A549 (cell line): ENCODE measurements at regions not wholly inside any gene's neighbourhood (a gene's known extent, or its start where the extent isn't known, plus 50 kb on each side); places are given as distances from the start of the nearest gene placed in this dataset.

Experiments used
- ATAC-seq, 2 experiments: fragments of 200-7000 bp in 1 of 2; fragments of >200 bp in 1 of 2; cut with Nextera tagmentation in 1 of 2; cut with Tn5 transposase in 1 of 2; 3 replicates each; pipeline versions ENCODE4 v1.8.0 to v1.9.1; 2018 to 2020; ENCODE audit warnings: mild to moderate bottlenecking in 1 of 2, moderate library complexity in 1 of 2
- CTCF ChIA-PET: fragments of 300-600 bp; sonication (Branson Sonifier 250); formaldehyde crosslinking; extraction: SDS; loops from one replicate; lab custom pipeline; 2021; ENCODE audit warnings: antibody characterized with exemption, inconsistent platforms; lab: Yijun Ruan, JAX
- POLR2A ChIA-PET: fragments of 350-600 bp; formaldehyde crosslinking; extraction: SDS; loops from one replicate; lab custom pipeline; 2021; ENCODE audit warnings: antibody characterized with exemption, inconsistent platforms; lab: Yijun Ruan, JAX
- DNase-seq, 2 experiments: peaks; one replicate each; pipeline versions ENCODE4 v3.0.0 to v3.0.0-alpha.2; 2011 to 2016; ENCODE audit warnings: low read depth in 1 of 2, low spot score in 1 of 2
- FAIRE-seq: peaks from 2 replicates; lab custom pipeline; 2011; peaks lifted over from hg19 to GRCh38; lab: Jason Lieb, UNC
- H3K27ac ChIP-seq, 2 experiments: fragments of >200 bp; sonication (Bioruptor Twin); formaldehyde crosslinking; 3 replicates each; pipeline ENCODE4 v1.5.1; 2016 to 2017
- H3K4me1 ChIP-seq: fragments of >200 bp; sonication (Bioruptor Twin); formaldehyde crosslinking; 3 replicates; pipeline ENCODE4 v1.6.1; 2016
- H3K4me2 ChIP-seq: fragments of >200 bp; sonication (Bioruptor Twin); formaldehyde crosslinking; 3 replicates; pipeline ENCODE4 v1.6.1; 2016
- H3K4me3 ChIP-seq: fragments of >200 bp; sonication (Bioruptor Twin); formaldehyde crosslinking; 3 replicates; pipeline ENCODE4 v1.5.1; 2016
- H3K9me3 ChIP-seq: fragments of >200 bp; sonication (Bioruptor Twin); formaldehyde crosslinking; 3 replicates; pipeline ENCODE4 v1.6.1; 2016
- BCL3 ChIP-seq: fragments of >200 bp; sonication (Bioruptor Twin); formaldehyde crosslinking; IDR thresholded peaks from 3 replicates; pipeline ENCODE4 v1.6.1; 2016
- CBX2 ChIP-seq: fragments of 200-600 bp; sonication (generic); IDR thresholded peaks from 2 replicates; pipeline ENCODE4 v1.6.1; 2016; ENCODE audit warnings: low read depth, mild to moderate bottlenecking, borderline replicate concordance
- CEBPB ChIP-seq, 2 experiments: fragments of >200 bp in 1 of 2; sonication (Bioruptor Twin) in 1 of 2; formaldehyde crosslinking in 1 of 2; IDR thresholded peaks; 2 replicates each; pipeline ENCODE4 v1.6.1; 2012 to 2016
- CHD2 ChIP-seq: fragments of 150-350 bp; IDR thresholded peaks from 2 replicates; pipeline ENCODE4 v1.6.1; 2014; ENCODE audit warnings: low read length; ENCODE audit not compliant: partially characterized antibody
- CHD4 ChIP-seq: fragments of 200-600 bp; sonication (generic); IDR thresholded peaks from 2 replicates; pipeline ENCODE4 v1.6.1; 2016; ENCODE audit warnings: antibody characterized with exemption, mild to moderate bottlenecking, borderline replicate concordance
- EHF ChIP-seq: fragments of 250-450 bp; sonication (Bioruptor Pico); IDR thresholded peaks from 2 replicates; pipeline ENCODE4 v1.5.0; 2020; ENCODE audit warnings: mild to moderate bottlenecking
- ESRRA ChIP-seq: fragments of 150-350 bp; IDR thresholded peaks from 2 replicates; pipeline ENCODE4 v1.6.1; 2014; ENCODE audit warnings: mild to moderate bottlenecking, low read length, borderline replicate concordance
- FOSB ChIP-seq: fragments of 250-450 bp; sonication (Bioruptor Pico); IDR thresholded peaks from 2 replicates; pipeline ENCODE4 v1.5.0; 2020; ENCODE audit warnings: mild to moderate bottlenecking, moderate library complexity
- FOSL2 ChIP-seq, 2 experiments: fragments of 450-650 bp in 1 of 2; fragments of >200 bp in 1 of 2; sonication (Bioruptor Twin) in 1 of 2; formaldehyde crosslinking; IDR thresholded peaks; 2 replicates each; pipeline versions ENCODE4 v1.5.0 to v1.6.1; 2016 to 2020; ENCODE audit warnings: mild to moderate bottlenecking in 1 of 2, moderate library complexity in 1 of 2
- GATA3 ChIP-seq: IDR thresholded peaks from 2 replicates; pipeline ENCODE4 v1.6.1; 2012; ENCODE audit warnings: borderline replicate concordance
- HDAC2 ChIP-seq: fragments of 200-600 bp; sonication (generic); IDR thresholded peaks from 2 replicates; pipeline ENCODE4 v1.6.1; 2016
- HMGXB4 ChIP-seq: fragments of 250-450 bp; sonication (Bioruptor Pico); IDR thresholded peaks from 2 replicates; pipeline ENCODE4 v1.5.0; 2021; ENCODE audit warnings: mild to moderate bottlenecking, moderate library complexity, borderline replicate concordance
- HOXA7 ChIP-seq: fragments of 250-450 bp; sonication (Bioruptor Pico); IDR thresholded peaks from 2 replicates; pipeline ENCODE4 v1.5.0; 2020; ENCODE audit warnings: mild to moderate bottlenecking, moderate library complexity
- HOXB13 ChIP-seq: fragments of 250-450 bp; sonication (Bioruptor Pico); IDR thresholded peaks from 2 replicates; pipeline ENCODE4 v1.5.0; 2020; ENCODE audit warnings: low read depth, mild to moderate bottlenecking, moderate library complexity
- JUN ChIP-seq, 2 experiments: fragments of >200 bp; sonication (Bioruptor Twin); formaldehyde crosslinking; IDR thresholded peaks; 2 replicates in 1 of 2; 3 replicates in 1 of 2; pipeline ENCODE4 v1.6.1; 2016 to 2017
- KDM5A ChIP-seq: fragments of 200-600 bp; sonication (generic); IDR thresholded peaks from 2 replicates; pipeline ENCODE4 v1.6.1; 2016; ENCODE audit warnings: antibody characterized with exemption, mild to moderate bottlenecking
- MAFK ChIP-seq: fragments of 450-650 bp; IDR thresholded peaks from 2 replicates; pipeline ENCODE4 v1.6.1; 2014; ENCODE audit not compliant: partially characterized antibody
- NR3C1 ChIP-seq: fragments of >200 bp; sonication (Bioruptor Twin); formaldehyde crosslinking; IDR thresholded peaks from 3 replicates; pipeline ENCODE4 v1.6.1; 2017
- POLR2AphosphoS2 ChIP-seq: conservative IDR thresholded peaks from 2 replicates; pipeline ENCODE4 v1.6.1; 2012; ENCODE audit warnings: low read length, improper control_type of control experiment, inconsistent platforms
- RAD21 ChIP-seq, 2 experiments: fragments of >200 bp in 1 of 2; sonication (Bioruptor Twin) in 1 of 2; formaldehyde crosslinking in 1 of 2; IDR thresholded peaks in 1 of 2; conservative IDR thresholded peaks in 1 of 2; 2 replicates in 1 of 2; 3 replicates in 1 of 2; pipeline ENCODE4 v1.6.1; 2012 to 2018; ENCODE audit warnings: inconsistent platforms in 1 of 2
- REST ChIP-seq: fragments of 200-600 bp; sonication (generic); IDR thresholded peaks from 2 replicates; pipeline ENCODE4 v1.6.1; 2016; ENCODE audit warnings: antibody characterized with exemption, mild to moderate bottlenecking, moderate library complexity
- TFCP2L1 ChIP-seq: fragments of 250-450 bp; sonication (Bioruptor Pico); IDR thresholded peaks from 2 replicates; pipeline ENCODE4 v1.5.0; 2021; ENCODE audit warnings: mild to moderate bottlenecking
- TP53 ChIP-seq: fragments of 250-450 bp; sonication (Bioruptor Pico); IDR thresholded peaks from 2 replicates; pipeline ENCODE4 v1.5.0; 2021; ENCODE audit warnings: mild to moderate bottlenecking, moderate library complexity
- USF2 ChIP-seq: fragments of 450-650 bp; IDR thresholded peaks from 2 replicates; pipeline ENCODE4 v1.6.1; 2014; ENCODE audit warnings: antibody characterized with exemption
- ZFP36 ChIP-seq: fragments of 450-650 bp; IDR thresholded peaks from 2 replicates; pipeline ENCODE4 v1.6.1; 2014; ENCODE audit warnings: borderline replicate concordance; ENCODE audit not compliant: partially characterized antibody
- ZSCAN20 ChIP-seq: fragments of 250-450 bp; sonication (Bioruptor Pico); IDR thresholded peaks from 2 replicates; pipeline ENCODE4 v1.8.0; 2022; ENCODE audit warnings: mild to moderate bottlenecking, moderate library complexity
- WGBS: methylation state at CpG from one replicate; pipeline ENCODE4 v1.1.6; 2017; ENCODE audit errors: missing lambda C conversion rate; 5-methylcytosine and 5-hydroxymethylcytosine counted together

GRCh38 chr6:78554341-78554740 is 313.0 kb upstream of the IRAK1BP1 start (continued):
- no peak for TF ChIP-seq HOXA7 (CRISPR knock-in tag)
- TF ChIP-seq HDAC2: no peak
- no peak for TF ChIP-seq TP53 (CRISPR knock-in tag)

GRCh38 chr6:78559056-78559455 is 308.3 kb upstream of the IRAK1BP1 start:
- WGBS: 24% methylated on average over 3 of the region's 3 CpGs
- TF ChIP-seq TFCP2L1 (CRISPR knock-in tag): no peak
- TF ChIP-seq CEBPB (IDR thresholded peaks at IDR 0.05): no peak
- TF ChIP-seq BCL3: no peak
- TF ChIP-seq CHD4: no peak
- no peak for TF ChIP-seq JUN (IDR thresholded peaks at IDR 0.05)
- no peak for TF ChIP-seq FOSB (CRISPR knock-in tag)
- TF ChIP-seq EHF: no peak
- no peak for TF ChIP-seq CBX2
- TF ChIP-seq HDAC2: no peak
- no peak for TF ChIP-seq FOSL2 (IDR thresholded peaks at IDR 0.05)
- TF ChIP-seq FOSL2 (CRISPR knock-in tag; IDR thresholded peaks at IDR 0.05): no peak
- no peak for TF ChIP-seq USF2
- H3K4me1 ChIP-seq: no peaks in the 10 kb centered on the region
- POLR2A ChIA-PET: no interaction called here
- FAIRE-seq (no peak), DNase-seq (no peak), ATAC-seq (no peak)
- no peak overlapping the region for H3K4me2 ChIP-seq
- no peak overlapping the region for H3K27ac ChIP-seq
- no peak overlapping the region for H3K4me3 ChIP-seq
- no peaks in the 10 kb centered on the region for H3K9me3 ChIP-seq
- CTCF ChIA-PET: no interaction called here

GRCh38 chr6:78561015-78561414 is 306.3 kb upstream of the IRAK1BP1 start:
- FAIRE-seq: no peak
- CTCF ChIA-PET: no interaction called here

GRCh38 chr6:78565997-78566396 is 301.4 kb upstream of the IRAK1BP1 start:
- FAIRE-seq: no peak
- H3K9me3 ChIP-seq: no peaks in the 10 kb centered on the region
- 39% methylated on average over 2 of the region's 2 CpGs for WGBS
- no peak overlapping the region for H3K4me2 ChIP-seq
- POLR2A ChIA-PET: no interaction called here
- no peak for DNase-seq
- no peak overlapping the region for H3K4me3 ChIP-seq
- no peak overlapping the region for H3K27ac ChIP-seq
- ATAC-seq: no peak
- CTCF ChIA-PET: no interaction called here
- H3K4me1 ChIP-seq: no peaks in the 10 kb centered on the region
- TF ChIP-seq ESRRA (no peak), GATA3 (no peak), FOSL2 (IDR thresholded peaks at IDR 0.05) (no peak), FOSL2 (CRISPR knock-in tag; IDR thresholded peaks at IDR 0.05) (no peak), HMGXB4 (CRISPR knock-in tag) (no peak), POLR2AphosphoS2 (no peak), CHD2 (no peak), HOXB13 (no peak), REST (no peak), NR3C1 (no peak), ZFP36 (no peak), CBX2 (no peak), USF2 (no peak), TFCP2L1 (CRISPR knock-in tag) (no peak)

More at GRCh38 chr6:78561015-78561414, 306.3 kb upstream of the IRAK1BP1 start:
- DNase-seq (no peak), ATAC-seq (no peak)
- POLR2A ChIA-PET: no interaction called here
- Histone ChIP-seq H3K9me3 (no peaks in the 10 kb centered on the region), H3K4me3 (no peak overlapping the region), H3K4me1 (no peaks in the 10 kb centered on the region), H3K27ac (no peak overlapping the region), H3K4me2 (no peak overlapping the region)
- no peak for TF ChIP-seq HOXA7 (CRISPR knock-in tag)
- TF ChIP-seq EHF: no peak
- no peak for TF ChIP-seq POLR2AphosphoS2
- TF ChIP-seq TP53 (CRISPR knock-in tag): no peak
- TF ChIP-seq NR3C1: no peak
- TF ChIP-seq MAFK: no peak
- TF ChIP-seq CEBPB (IDR thresholded peaks at IDR 0.05): no peak
- no peak for TF ChIP-seq ZSCAN20
- no peak for TF ChIP-seq KDM5A
- TF ChIP-seq RAD21 (conservative IDR thresholded peaks at IDR 0.05 in 1 of 2, IDR thresholded peaks at IDR 0.05 in 1 of 2): no peak
